ENCODE measurements at regions not wholly inside any gene's neighbourhood (a gene's known extent, or its start where the extent isn't known, plus 50 kb on each side); places are given as distances from the start of the nearest gene placed in this dataset.

DNA sequence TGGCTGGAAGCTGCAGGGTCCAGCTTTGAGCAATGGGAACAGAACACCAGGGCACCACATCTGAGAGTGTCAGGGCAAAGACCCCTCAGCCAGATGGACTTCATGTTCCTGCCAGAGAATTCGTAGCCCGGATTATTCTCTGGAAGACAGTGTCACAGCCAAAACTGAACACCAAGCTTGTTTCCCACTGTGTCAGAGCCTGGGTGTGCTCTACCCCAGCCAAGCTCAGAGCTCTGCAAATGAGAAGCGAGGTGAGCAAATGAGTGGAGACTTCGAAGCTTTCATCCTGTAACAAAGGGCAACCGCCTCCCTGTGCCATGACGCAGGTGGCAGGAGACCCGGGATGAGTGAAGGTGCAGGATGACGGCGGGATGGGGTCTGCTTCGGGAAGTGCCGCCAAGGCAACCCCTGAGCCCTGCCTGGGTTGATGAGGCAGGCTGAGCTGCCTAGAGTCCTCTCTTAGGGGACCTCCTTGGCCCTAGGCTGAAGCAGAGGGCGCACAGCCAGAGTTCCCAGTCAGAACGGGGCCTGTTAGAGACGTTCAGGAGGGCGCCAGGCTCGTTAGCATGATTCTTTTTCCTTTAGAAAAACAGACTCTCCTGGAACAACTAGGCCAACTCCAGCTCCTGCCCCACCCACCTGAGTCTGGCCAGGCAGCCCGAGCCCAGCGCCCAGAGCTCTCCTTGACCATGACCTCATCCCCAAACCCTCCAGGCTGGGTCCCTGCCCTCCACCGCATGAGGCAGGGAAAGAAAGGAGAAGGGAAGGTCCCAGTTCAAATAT, 187.7 kb downstream of the SOD2 start:
- no peak for DNase-seq (ENCODE audit: low read depth)
- H3K4me3 ChIP-seq (replicated peaks; ENCODE audit: low read depth, low read length): no peak overlapping the region
- TF ChIP-seq, protein P1, sequence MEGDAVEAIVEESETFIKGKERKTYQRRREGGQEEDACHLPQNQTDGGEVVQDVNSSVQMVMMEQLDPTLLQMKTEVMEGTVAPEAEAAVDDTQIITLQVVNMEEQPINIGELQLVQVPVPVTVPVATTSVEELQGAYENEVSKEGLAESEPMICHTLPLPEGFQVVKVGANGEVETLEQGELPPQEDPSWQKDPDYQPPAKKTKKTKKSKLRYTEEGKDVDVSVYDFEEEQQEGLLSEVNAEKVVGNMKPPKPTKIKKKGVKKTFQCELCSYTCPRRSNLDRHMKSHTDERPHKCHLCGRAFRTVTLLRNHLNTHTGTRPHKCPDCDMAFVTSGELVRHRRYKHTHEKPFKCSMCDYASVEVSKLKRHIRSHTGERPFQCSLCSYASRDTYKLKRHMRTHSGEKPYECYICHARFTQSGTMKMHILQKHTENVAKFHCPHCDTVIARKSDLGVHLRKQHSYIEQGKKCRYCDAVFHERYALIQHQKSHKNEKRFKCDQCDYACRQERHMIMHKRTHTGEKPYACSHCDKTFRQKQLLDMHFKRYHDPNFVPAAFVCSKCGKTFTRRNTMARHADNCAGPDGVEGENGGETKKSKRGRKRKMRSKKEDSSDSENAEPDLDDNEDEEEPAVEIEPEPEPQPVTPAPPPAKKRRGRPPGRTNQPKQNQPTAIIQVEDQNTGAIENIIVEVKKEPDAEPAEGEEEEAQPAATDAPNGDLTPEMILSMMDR (IDR thresholded peaks at IDR 0.05; ENCODE audit: low read length, missing control alignments): no peak

DNA sequence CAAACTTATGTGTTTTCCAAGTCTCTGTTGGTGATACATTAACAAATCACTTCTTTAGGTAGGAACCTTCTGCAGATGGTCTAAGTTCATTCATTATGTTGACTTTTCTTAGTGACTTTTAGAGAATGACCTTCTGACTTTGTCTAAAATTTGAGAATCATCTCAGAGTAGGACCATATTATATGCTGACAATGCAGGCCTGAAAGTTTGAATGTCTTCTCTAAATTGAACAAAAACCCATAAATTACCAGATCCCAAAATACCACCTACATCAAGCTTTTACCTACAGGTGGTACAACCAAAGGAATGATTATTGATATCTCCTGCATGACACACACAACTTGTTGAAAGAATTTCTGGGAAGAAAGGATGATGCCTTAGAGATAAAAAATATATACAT, 191.5 kb downstream of the SOD2 start:
- no peak overlapping the region for H3K4me3 ChIP-seq (replicated peaks; ENCODE audit: low read depth, low read length)
- TF ChIP-seq, protein P1 (IDR thresholded peaks at IDR 0.05; ENCODE audit: low read length, missing control alignments): no peak
- DNase-seq (ENCODE audit: low read depth): no peak

DNA sequence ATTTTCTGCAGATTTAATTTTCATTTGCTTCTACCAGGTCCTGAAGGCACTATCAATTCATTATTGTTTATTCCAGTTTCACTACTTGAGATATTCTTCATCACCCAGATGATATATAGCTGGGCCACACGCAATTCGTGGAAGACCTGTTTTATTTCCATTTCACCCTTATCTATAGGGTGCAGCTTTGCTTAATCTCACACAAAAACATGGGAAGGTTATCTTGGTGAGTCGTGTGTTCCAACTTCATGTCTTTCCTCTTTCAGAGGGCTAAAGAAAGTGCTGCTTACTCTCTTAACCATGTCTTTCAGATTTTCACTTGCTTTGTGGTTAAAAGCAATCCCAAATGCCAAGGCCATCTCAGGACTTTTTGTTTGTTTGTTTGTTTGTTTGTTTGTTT, 194.0 kb downstream of the SOD2 start:
- TF ChIP-seq, protein P1 (IDR thresholded peaks at IDR 0.05; ENCODE audit: low read length, missing control alignments): no peak
- H3K4me3 ChIP-seq (replicated peaks; ENCODE audit: low read depth, low read length): no peak overlapping the region
- DNase-seq (ENCODE audit: low read depth): no peak

DNA sequence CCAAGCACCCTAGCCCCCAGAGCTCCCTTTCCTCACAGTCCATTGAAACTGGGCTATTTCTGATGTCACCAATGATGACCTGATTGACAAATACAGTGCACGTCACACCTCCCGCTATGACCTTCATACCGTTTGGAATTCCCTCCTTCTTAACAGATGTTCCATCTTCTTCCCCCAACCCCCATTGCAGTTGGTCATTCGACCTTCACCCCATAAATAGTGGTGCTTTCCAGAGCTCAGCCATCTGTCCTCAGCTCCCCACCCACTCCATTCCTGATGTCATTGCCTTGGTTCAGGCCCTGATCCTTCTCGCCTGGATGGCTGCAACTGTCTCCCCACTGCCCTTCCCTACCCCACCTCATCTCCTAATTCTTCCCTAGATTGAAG, 198.5 kb downstream of the SOD2 start:
- no peak for DNase-seq (ENCODE audit: low read depth)

DNA sequence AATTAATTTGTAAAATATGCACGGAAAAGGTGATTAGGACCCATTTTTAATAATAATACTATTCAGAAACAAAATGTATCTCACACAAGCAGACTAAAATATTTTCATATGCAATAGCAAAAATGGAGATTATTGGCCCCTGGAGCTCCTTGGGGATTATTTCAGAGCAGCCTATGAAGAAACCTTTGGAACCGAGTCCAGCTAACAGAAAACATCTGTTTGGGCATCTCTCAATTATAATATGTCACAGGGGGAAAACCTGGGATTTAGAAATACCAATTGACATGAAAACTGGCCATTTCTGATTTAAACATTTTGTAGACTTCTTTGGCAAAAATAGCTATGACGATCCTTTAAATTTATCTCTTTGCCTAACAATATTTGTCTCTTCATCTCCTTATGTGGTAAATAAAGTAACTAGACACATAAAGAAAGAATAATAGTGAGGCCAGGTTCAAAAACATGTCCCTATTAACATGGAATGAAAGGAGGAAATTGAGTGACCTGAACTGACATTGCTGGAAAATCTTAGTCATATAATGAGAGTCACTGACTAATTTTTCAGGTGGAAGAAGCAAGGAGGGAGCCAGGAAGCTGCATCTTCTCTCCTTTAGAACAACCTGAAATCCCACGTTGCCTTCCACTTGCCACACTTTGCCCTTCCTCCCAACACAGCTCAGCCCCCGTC, 199.0 kb downstream of the SOD2 start:
- no peak overlapping the region for H3K4me3 ChIP-seq (replicated peaks; ENCODE audit: low read depth, low read length)
- TF ChIP-seq, protein P1 (IDR thresholded peaks at IDR 0.05; ENCODE audit: low read length, missing control alignments): no peak
- DNase-seq (ENCODE audit: low read depth): no peak

More for the DNA sequence above, 198.5 kb downstream of the SOD2 start:
- TF ChIP-seq, protein P1 (IDR thresholded peaks at IDR 0.05; ENCODE audit: low read length, missing control alignments): no peak
- H3K4me3 ChIP-seq (replicated peaks; ENCODE audit: low read depth, low read length): no peak overlapping the region

DNA sequence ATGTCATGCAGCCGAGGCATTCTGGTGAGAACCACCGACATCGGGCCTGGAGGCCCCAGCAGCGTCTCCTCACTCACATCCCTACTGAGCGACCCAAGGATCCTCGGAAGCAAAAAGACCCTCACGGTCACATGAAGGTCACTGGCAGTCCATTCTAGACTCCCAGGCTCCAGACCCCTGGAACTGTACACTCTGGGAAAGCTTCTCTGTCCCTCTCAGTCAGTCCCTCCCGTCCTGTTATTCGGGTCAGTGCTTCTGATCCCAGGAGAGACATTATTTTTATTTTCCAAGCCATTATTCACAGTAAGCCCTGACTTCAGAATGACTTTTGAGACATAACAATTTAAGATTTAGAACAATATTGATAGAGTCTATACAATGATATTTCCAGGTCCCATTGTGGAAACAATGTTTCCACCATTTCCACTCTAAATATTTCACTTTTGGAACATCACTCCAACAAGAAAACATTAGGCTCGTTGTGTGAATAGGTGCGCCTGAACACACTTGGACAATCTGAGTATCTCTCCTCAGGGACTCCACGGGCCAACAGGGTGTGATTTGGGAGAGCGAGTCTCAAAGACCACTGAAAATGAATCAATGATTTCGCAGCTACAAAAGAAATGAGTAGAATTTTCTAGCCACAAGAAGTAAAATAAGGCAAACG, 199.7 kb downstream of the SOD2 start:
- DNase-seq (ENCODE audit: low read depth): no peak

More for the DNA sequence above, 199.7 kb downstream of the SOD2 start:
- TF ChIP-seq, protein P1 (IDR thresholded peaks at IDR 0.05; ENCODE audit: low read length, missing control alignments): no peak
- H3K4me3 ChIP-seq (replicated peaks; ENCODE audit: low read depth, low read length): no peak overlapping the region
